Pancreas (tissue), 10 donors: ENCODE measurements at regions not wholly inside any gene's neighbourhood (a gene's known extent, or its start where the extent isn't known, plus 50 kb on each side); places are given as distances from the start of the nearest gene placed in this dataset.

Source experiments
- ATAC-seq, 4 donors: fragments of 200-7000 bp; cut with Tn5 transposase; one replicate each; pipeline versions ENCODE4 v1.8.0 to v1.9.1; 2020; ENCODE audit warnings: mild to moderate bottlenecking in 4 of 4, moderate library complexity in 4 of 4
- DNase-seq, 6 donors: peaks; one replicate each; pipeline ENCODE4 v3.0.0-alpha.2; 2020
- FAIRE-seq: peaks from 2 replicates; lab custom pipeline; 2012; peaks lifted over from hg19 to GRCh38; lab: Jason Lieb, UNC
- H3K27ac ChIP-seq, 4 donors: fragments of 200-600 bp; sonication (generic); 1 replicate in 3 of 4; 2 replicates in 1 of 4; pipeline versions ENCODE4 v1.5.0 to v1.8.0; 2020
- H3K27me3 ChIP-seq, 4 donors: fragments of 200-600 bp; one replicate each; pipeline ENCODE4 v1.8.0; 2021
- H3K36me3 ChIP-seq, 3 donors: fragments of 200-600 bp; sonication (generic) in 1 of 3; one replicate each; pipeline versions ENCODE4 v1.5.0 to v1.8.0; 2020 to 2021
- H3K4me1 ChIP-seq, 3 donors: fragments of 200-600 bp; one replicate each; pipeline ENCODE4 v1.8.0; 2021
- H3K4me3 ChIP-seq, 4 donors: fragments of 200-600 bp; sonication (generic) in 2 of 4; one replicate each; pipeline versions ENCODE4 v1.5.0 to v1.8.0; 2020 to 2021
- H3K9me3 ChIP-seq, 4 donors: fragments of 200-600 bp; one replicate each; pipeline ENCODE4 v1.8.0; 2021
- WGBS, 2 donors: extraction: QIAGEN DNeasy Blood & Tissue Kit; methylation state at CpG; one replicate each; pipeline ENCODE4 v1.1.7; 2013; 5-methylcytosine and 5-hydroxymethylcytosine counted together
- intact Hi-C, 3 donors: fragments of 100-400 bp; cut with DNase I; formaldehyde crosslinking; loops; one replicate each; pipeline versions ENCODE4 v1.11.1 to v1.14.2; 2022
- TF ChIP-seq, protein P1 (sequence below), 4 donors: fragments of 200-600 bp; sonication (generic) in 3 of 4; IDR thresholded peaks; one replicate each; pipeline versions ENCODE4 v1.5.0 to v1.8.0; 2021; ENCODE audit warnings: antibody characterized with exemption in 4 of 4
- donor health status: healthy with polysubstance abuse.
- donor health status: DM: no; HTN: no; CAD: no; lungs with moderate emphysema.
- donor health status: DM: no; HTN: no; CAD: no.
- donor health status: control.
- donor health status: control.
- donor health status: Bipolar disorder and iron deficiency.
- donor health status: DM: yes; HTN: yes; CAD: no.
- donor health status: DM: no; HTN: no; CAD: no.
- donor health status: DM: no; HTN: no; CAD: no.
- donor health status: DM: yes; HTN: yes; CAD: no.

DNA sequence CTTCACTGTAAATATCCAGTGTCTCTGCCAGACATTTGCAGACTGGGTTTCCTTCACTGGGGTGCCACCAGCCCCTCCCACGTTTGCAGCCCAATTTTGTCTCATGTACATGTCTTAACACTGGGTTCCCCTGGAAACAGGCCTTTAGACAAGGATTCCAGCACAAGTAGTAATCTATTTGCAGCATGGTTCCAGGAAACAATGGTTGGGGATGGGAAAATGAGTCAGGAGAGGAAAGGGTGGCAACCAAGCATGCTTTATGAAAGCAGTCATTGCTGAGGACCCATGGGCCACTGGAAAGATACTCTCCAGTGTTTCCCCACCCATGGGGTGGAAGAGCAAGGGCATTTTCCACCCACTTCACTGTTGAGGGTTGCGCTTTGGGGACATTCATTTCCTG lies 53.6 kb upstream of the FARP1 start:
- H3K9me3 ChIP-seq: no peaks in the 10 kb centered on the region
- no peak for DNase-seq
- ATAC-seq: no peak
- no peak overlapping the region for H3K4me3 ChIP-seq
- no peaks in the 10 kb centered on the region for H3K36me3 ChIP-seq
- WGBS, 2 donors: 87 to 90% methylated on average over 2 of the region's 2 CpGs
- no peak overlapping the region for H3K27ac ChIP-seq
- peaks cover 3 to 5% (median 4%) of the 10 kb centered on the region in 3 donors for H3K4me1 ChIP-seq
- FAIRE-seq: no peak
- intact Hi-C loops: no loop called here
- H3K27me3 ChIP-seq: no peaks in the 10 kb centered on the region
- TF ChIP-seq, protein P1, sequence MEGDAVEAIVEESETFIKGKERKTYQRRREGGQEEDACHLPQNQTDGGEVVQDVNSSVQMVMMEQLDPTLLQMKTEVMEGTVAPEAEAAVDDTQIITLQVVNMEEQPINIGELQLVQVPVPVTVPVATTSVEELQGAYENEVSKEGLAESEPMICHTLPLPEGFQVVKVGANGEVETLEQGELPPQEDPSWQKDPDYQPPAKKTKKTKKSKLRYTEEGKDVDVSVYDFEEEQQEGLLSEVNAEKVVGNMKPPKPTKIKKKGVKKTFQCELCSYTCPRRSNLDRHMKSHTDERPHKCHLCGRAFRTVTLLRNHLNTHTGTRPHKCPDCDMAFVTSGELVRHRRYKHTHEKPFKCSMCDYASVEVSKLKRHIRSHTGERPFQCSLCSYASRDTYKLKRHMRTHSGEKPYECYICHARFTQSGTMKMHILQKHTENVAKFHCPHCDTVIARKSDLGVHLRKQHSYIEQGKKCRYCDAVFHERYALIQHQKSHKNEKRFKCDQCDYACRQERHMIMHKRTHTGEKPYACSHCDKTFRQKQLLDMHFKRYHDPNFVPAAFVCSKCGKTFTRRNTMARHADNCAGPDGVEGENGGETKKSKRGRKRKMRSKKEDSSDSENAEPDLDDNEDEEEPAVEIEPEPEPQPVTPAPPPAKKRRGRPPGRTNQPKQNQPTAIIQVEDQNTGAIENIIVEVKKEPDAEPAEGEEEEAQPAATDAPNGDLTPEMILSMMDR (IDR thresholded peaks at IDR 0.05): no peak

DNA sequence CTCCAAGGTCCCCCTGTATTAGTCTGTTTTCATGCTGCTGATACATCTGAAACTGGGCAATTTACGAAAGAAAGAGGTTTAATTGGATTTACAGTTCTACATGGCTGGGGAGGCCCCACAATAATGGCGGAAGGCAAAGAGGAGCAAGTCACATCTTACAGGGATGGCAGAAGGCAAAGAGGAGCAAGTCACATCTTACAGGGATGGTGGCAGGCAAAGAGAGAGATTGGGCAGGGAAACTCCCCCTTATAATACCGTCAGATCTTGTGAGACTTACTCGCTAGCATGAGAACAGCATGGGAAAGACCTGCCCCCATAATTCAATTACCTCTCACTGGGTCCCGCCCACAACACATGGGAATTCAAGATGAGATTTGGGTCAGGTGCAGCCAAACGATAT lies 50.0 kb upstream of the FARP1 start:
- Histone ChIP-seq H3K4me3 (no peak overlapping the region), H3K4me1 (no peaks in the 10 kb centered on the region), H3K9me3 (no peaks in the 10 kb centered on the region), H3K27me3 (no peaks in the 10 kb centered on the region), H3K27ac (no peak overlapping the region), H3K36me3 (no peaks in the 10 kb centered on the region)
- 74 to 79% methylated on average over 6 of the region's 6 CpGs for WGBS, 2 donors
- ATAC-seq (no peak), FAIRE-seq (no peak), DNase-seq (no peak)
- TF ChIP-seq, protein P1 (IDR thresholded peaks at IDR 0.05): no peak
- intact Hi-C loops: no loop called here
